ENCODE measurements at regions not wholly inside any gene's neighbourhood (a gene's known extent, or its start where the extent isn't known, plus 50 kb on each side); places are given as distances from the start of the nearest gene placed in this dataset.

DNA sequence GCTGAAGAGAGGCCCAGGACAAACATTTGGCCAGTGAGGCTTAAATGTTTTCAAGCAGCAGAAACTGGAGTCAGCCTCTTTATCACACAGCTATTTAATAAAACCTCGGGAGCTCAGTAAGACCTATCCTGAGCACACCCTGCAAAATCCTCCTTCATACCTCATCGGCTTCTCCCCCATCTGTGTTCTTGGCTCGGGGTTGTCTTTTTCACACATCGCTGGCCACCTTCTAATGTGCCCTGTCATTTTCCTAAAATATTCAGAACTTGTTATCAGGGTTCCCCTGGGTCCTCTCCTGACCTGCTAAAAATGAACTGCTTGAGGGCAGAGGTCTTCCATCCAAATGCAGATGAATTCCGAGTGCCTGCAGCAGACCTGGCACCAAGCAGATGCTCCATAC, 310.3 kb upstream of the AKR1E2 start:
- no peak for TF ChIP-seq CTCF (IDR thresholded peaks at IDR 0.05)
- TF ChIP-seq POLR2A (IDR thresholded peaks at IDR 0.05) = no peak
- TF ChIP-seq POLR2AphosphoS5 (IDR thresholded peaks at IDR 0.05) = no peak
